ENCODE measurements at regions not wholly inside any gene's neighbourhood (a gene's known extent, or its start where the extent isn't known, plus 50 kb on each side); places are given as distances from the start of the nearest gene placed in this dataset.
A peak's percentile ranks its signal among the peaks of the same experiment; 100 is the strongest.
"Not testable (repeated sequence)": the region's sequence is repeated elsewhere in the genome, so short reads cannot be mapped to it uniquely, and the experiment has no call there.

DNA sequence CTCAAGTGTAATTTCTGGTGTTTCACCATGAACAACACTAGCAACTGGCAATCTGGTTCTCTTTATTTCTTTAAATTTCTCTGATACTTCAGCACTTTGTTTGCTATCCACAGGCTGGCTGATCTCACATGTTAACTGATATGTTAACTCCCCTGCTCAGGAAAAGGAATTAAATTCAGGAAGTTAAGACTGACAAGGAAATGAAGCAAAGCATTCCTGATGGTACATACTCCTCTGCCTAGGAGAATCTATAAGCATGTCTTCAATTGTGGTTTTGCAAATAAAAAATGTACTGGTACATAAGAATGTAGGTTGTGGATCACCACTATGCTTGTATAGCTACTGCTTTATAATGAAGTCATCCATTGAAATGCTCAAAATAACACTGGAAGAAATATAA lies 1119.2 kb upstream of the INTU start:
- TF ChIP-seq, protein P1, sequence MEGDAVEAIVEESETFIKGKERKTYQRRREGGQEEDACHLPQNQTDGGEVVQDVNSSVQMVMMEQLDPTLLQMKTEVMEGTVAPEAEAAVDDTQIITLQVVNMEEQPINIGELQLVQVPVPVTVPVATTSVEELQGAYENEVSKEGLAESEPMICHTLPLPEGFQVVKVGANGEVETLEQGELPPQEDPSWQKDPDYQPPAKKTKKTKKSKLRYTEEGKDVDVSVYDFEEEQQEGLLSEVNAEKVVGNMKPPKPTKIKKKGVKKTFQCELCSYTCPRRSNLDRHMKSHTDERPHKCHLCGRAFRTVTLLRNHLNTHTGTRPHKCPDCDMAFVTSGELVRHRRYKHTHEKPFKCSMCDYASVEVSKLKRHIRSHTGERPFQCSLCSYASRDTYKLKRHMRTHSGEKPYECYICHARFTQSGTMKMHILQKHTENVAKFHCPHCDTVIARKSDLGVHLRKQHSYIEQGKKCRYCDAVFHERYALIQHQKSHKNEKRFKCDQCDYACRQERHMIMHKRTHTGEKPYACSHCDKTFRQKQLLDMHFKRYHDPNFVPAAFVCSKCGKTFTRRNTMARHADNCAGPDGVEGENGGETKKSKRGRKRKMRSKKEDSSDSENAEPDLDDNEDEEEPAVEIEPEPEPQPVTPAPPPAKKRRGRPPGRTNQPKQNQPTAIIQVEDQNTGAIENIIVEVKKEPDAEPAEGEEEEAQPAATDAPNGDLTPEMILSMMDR (conservative IDR thresholded peaks at IDR 0.05; ENCODE audit: control insufficient read depth, insufficient read depth, low read depth, low read length): no peak
- no peak for DNase-seq (ENCODE audit: low read depth)
- no peak overlapping the region for H3K4me3 ChIP-seq (ENCODE audit: control insufficient read depth, low read depth, low read length)

DNA sequence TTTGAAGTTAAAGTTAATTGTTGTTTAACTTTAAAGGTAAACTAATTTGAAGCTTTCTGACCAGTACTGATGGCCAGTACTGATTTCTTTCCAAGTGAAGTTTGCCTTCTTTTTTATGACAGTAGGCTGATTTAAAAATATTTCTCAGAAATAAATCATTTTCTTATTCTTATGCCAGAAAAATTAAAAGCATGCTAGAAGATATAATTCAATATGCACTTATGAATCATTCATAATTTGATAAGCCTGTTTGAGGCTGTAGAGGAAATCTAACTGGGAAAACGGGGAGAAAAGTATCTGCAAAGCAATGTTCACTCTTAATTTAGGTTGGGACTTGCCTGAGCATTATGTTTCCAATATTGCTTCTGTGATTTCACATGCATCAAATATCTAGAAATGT lies 1112.0 kb upstream of the INTU start:
- H3K4me3 ChIP-seq (ENCODE audit: control insufficient read depth, low read depth, low read length): no peak overlapping the region
- TF ChIP-seq, protein P1 (conservative IDR thresholded peaks at IDR 0.05; ENCODE audit: control insufficient read depth, insufficient read depth, low read depth, low read length): no peak
- no peak for DNase-seq (ENCODE audit: low read depth)

DNA sequence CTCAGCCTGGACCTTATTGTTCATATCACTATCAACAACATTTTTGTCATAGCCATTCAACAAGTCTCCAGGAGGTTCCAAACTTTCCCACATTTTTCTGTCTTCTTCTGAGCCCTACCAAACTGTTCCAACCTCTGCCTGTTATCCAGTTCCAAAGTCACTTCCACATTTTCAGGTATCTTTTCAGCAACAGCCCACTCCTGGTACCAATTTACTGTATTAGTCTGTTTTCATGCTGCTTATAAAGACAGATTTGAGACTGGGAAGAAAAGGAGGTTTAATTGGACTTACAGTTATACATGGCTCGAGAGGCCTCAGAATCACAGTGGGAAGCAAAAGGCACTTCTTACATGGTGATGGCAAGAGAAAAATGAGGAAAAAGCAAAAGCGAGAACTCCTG lies 1107.4 kb upstream of the INTU start:
- not testable (repeated sequence) for DNase-seq (ENCODE audit: low read depth); H3K4me3 ChIP-seq (ENCODE audit: control insufficient read depth, low read depth, low read length)

DNA sequence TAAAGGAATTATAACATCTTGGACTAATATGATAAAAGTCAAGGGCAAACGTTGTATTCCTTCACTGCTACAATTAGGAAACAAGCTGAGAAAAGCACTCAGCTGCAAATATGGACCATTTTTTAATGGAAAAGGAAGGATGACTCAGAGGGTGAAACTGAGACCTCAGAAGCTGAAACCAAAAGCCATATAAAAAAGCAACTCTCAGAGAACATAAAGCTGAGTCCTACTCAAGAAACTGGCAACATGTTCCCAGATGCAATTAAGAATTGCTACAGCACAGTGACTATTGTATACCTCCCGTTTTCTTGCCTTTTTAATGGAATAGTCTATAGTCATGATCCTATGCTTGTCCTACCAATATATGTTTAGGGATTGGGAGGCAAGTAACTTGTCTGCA lies 1106.4 kb upstream of the INTU start:
- TF ChIP-seq, protein P1 (conservative IDR thresholded peaks at IDR 0.05; ENCODE audit: control insufficient read depth, insufficient read depth, low read depth, low read length): no peak
- no peak for DNase-seq (ENCODE audit: low read depth)
- no peak overlapping the region for H3K4me3 ChIP-seq (ENCODE audit: control insufficient read depth, low read depth, low read length)

DNA sequence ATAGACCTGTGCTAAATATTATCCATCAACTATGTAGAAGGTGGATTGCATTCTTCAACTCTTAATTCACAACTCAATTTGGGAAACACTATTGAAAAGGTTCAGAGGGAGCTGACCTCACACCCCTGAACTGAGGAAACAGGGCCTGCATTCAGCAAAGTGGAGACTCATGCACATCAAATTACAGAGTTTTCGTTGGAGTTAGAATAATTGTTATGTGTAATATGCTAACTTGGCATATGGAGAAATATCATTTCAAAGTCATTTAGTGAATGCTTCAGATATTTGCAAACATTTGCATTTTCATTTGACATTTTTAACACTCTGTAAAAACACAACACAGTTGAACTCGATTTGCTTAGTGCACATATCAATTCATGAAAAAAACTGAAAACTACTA lies 1102.8 kb upstream of the INTU start:
- H3K4me3 ChIP-seq (ENCODE audit: control insufficient read depth, low read depth, low read length): no peak overlapping the region
- TF ChIP-seq, protein P1 (conservative IDR thresholded peaks at IDR 0.05; ENCODE audit: control insufficient read depth, insufficient read depth, low read depth, low read length): no peak
- DNase-seq (ENCODE audit: low read depth): no peak

DNA sequence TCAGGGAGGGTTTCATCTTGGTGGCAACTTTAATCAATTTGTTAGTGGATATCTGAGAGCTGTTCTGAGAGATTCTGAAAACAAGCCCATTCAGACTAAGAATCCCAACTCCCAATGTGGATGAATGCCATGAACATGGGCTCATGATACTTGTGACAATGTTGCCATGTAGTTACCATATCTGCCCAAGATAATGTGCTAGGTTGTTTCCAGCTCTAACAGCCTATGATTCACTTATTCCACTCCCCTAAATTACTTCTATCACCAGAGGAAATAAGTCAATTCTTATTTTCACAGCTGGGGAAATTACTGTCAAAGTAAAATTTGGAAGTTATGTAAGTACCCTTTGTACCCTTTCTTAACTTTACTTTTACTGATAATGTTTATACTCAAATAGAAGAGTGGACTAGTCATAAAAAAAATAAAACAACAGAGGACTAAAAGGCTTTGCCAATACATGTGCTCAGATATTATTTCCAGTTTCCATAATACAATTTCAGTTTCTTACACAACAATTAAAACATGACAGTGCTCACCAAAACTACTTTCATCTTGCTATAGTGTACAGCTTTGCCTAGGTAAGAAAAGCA lies 1101.7 kb upstream of the INTU start:
- peak; percentile 7 for DNase-seq (ENCODE audit: low read depth)
- no peak overlapping the region for H3K4me3 ChIP-seq (ENCODE audit: control insufficient read depth, low read depth, low read length)
- TF ChIP-seq, protein P1 (conservative IDR thresholded peaks at IDR 0.05; ENCODE audit: control insufficient read depth, insufficient read depth, low read depth, low read length): no peak

DNA sequence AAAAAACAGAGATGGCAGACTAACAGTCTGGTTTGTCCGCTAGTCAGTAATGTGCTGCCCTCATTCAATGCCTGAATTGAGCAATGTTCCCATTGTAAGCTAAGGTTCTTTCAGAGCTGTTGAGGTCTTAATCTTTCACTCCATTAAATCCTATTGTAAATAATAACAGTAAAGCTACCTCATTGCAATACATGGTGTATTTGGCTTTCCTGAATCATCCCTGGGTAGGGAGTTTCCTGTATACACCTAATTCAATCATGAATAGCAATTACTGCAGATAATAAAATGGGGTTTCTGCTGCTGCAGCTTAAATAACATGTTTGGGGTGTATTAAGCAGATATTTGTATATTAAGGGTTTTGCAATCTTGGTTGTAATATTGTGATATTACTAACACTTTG lies 1100.2 kb upstream of the INTU start:
- TF ChIP-seq, protein P1 (conservative IDR thresholded peaks at IDR 0.05; ENCODE audit: control insufficient read depth, insufficient read depth, low read depth, low read length): no peak
- no peak for DNase-seq (ENCODE audit: low read depth)

More for the DNA sequence above, 1100.2 kb upstream of the INTU start:
- no peak overlapping the region for H3K4me3 ChIP-seq (ENCODE audit: control insufficient read depth, low read depth, low read length)
